HepG2 (cell line): ENCODE measurements at regions not wholly inside any gene's neighbourhood (a gene's known extent, or its start where the extent isn't known, plus 50 kb on each side); places are given as distances from the start of the nearest gene placed in this dataset.

Experiments used
- ATAC-seq: fragments of 200-7000 bp; cut with Tn5 transposase; 3 replicates; pipeline ENCODE4 v1.9.1; 2020; ENCODE audit warnings: mild to moderate bottlenecking, moderate library complexity
- BruUV-seq: library from RNA; stranded (reverse); fragments of 400-500 nt; replicated peaks from 2 replicates; lab custom pipeline; 2021; lab: Mats Ljungman, UMichigan
- CTCF ChIA-PET: fragments of 300-600 bp; formaldehyde crosslinking; extraction: SDS; loops from one replicate; lab custom pipeline; 2021; ENCODE audit warnings: low total read pairs, inconsistent platforms, low intra/inter-chr PET ratio; lab: Yijun Ruan, JAX
- POLR2A ChIA-PET: fragments of 350-600 bp; sonication (Branson Sonifier 250); formaldehyde crosslinking; loops from one replicate; lab custom pipeline; 2020; ENCODE audit warnings: antibody characterized with exemption, inconsistent platforms; lab: Yijun Ruan, JAX
- DNase-seq: peaks from one replicate; pipeline ENCODE4 v3.0.0-alpha.2; 2015; ENCODE audit warnings: low spot score
- FAIRE-seq: peaks from 3 replicates; lab custom pipeline; 2011; peaks lifted over from hg19 to GRCh38; lab: Jason Lieb, UNC
- H2AFZ ChIP-seq: one replicate; pipeline ENCODE4 v1.6.1; 2011; ENCODE audit warnings: low read length, inconsistent platforms
- H3K27ac ChIP-seq: fragments of 300-600 bp; 3 replicates; pipeline ENCODE4 v1.8.0; 2011; ENCODE audit warnings: mixed run types, mild to moderate bottlenecking, mixed read lengths, low read length, inconsistent platforms; ENCODE audit not compliant: insufficient read depth; ENCODE audit errors: extremely low read length
- H3K27me3 ChIP-seq, 2 experiments: fragments of 200-600 bp in 1 of 2; 2 replicates in 1 of 2; 3 replicates in 1 of 2; pipeline versions ENCODE4 v1.6.0 to v1.8.0; 2011; ENCODE audit warnings: low read length in 2 of 2, mild to moderate bottlenecking in 2 of 2, moderate library complexity in 2 of 2, inconsistent platforms in 1 of 2; ENCODE audit not compliant: insufficient read depth in 2 of 2, control insufficient read depth in 1 of 2
- H3K36me3 ChIP-seq, 2 experiments: fragments of 200-600 bp in 1 of 2; replicated peaks in 1 of 2; 2 replicates in 1 of 2; 3 replicates in 1 of 2; pipeline versions ENCODE4 v1.5.1 to v1.8.0; 2011; ENCODE audit warnings: low read length in 2 of 2, inconsistent platforms in 1 of 2; ENCODE audit not compliant: insufficient read depth in 2 of 2, control insufficient read depth in 1 of 2
- H3K4me1 ChIP-seq: 2 replicates; pipeline ENCODE4 v1.5.1; 2012; ENCODE audit warnings: low read length, inconsistent platforms; ENCODE audit not compliant: insufficient read depth
- H3K4me2 ChIP-seq: 2 replicates; pipeline ENCODE4 v1.6.0; 2011; ENCODE audit warnings: low read depth, low read length, inconsistent platforms
- H3K4me3 ChIP-seq, 3 experiments: fragments of 200-600 bp in 1 of 3; sonication (generic), shearing (Covaris generic) in 1 of 3; replicated peaks in 1 of 3; 2 replicates each; pipeline ENCODE4 v1.5.1; 2011 to 2016; ENCODE audit warnings: low read length in 3 of 3, inconsistent platforms in 2 of 3, low read depth in 2 of 3, mild to moderate bottlenecking in 2 of 3, control low read depth in 1 of 3, mixed read lengths in 1 of 3; ENCODE audit not compliant: insufficient read depth in 1 of 3
- H3K79me2 ChIP-seq: one replicate; pipeline ENCODE4 v1.6.1; 2011; ENCODE audit warnings: low read length, inconsistent platforms; ENCODE audit not compliant: insufficient read depth
- H3K9ac ChIP-seq: 2 replicates; pipeline ENCODE4 v1.6.0; 2011; ENCODE audit warnings: mild to moderate bottlenecking, low read depth, low read length, inconsistent platforms; ENCODE audit not compliant: insufficient read depth
- H3K9me3 ChIP-seq: 2 replicates; pipeline ENCODE4 v1.5.1; 2012; ENCODE audit warnings: mild to moderate bottlenecking, low read length
- H4K20me1 ChIP-seq: 2 replicates; pipeline ENCODE4 v1.6.0; 2011; ENCODE audit warnings: inconsistent platforms, mild to moderate bottlenecking, low read length, moderate library complexity; ENCODE audit not compliant: insufficient read depth
- ATF6 ChIP-seq: sonication (generic); formaldehyde crosslinking; conservative IDR thresholded peaks from 2 replicates; pipeline ENCODE4 v1.4.0; 2020; ENCODE audit warnings: missing genetic modification reagents
- GTF3A ChIP-seq: sonication (generic); formaldehyde crosslinking; conservative IDR thresholded peaks from 2 replicates; pipeline ENCODE4 v1.4.0; 2020; ENCODE audit warnings: mild to moderate bottlenecking, missing genetic modification reagents
- HNRNPUL1 ChIP-seq: fragments of 200-400 bp; formaldehyde crosslinking; IDR thresholded peaks from 2 replicates; pipeline ENCODE4 v1.6.1; 2017; ENCODE audit warnings: low read depth, mild to moderate bottlenecking, low read length, moderate library complexity
- LRRFIP1 ChIP-seq: sonication (generic); formaldehyde crosslinking; conservative IDR thresholded peaks from 2 replicates; pipeline ENCODE4 v1.4.0; 2020; ENCODE audit warnings: missing genetic modification reagents
- SOX6 ChIP-seq, 2 experiments: fragments of 450-650 bp in 1 of 2; sonication (generic) in 1 of 2; formaldehyde crosslinking in 1 of 2; IDR thresholded peaks; 2 replicates each; pipeline versions ENCODE4 v1.4.0 to v1.6.1; 2017 to 2020; ENCODE audit warnings: antibody characterized with exemption in 1 of 2, mild to moderate bottlenecking in 1 of 2, missing genetic modification reagents in 1 of 2
- THAP9 ChIP-seq: sonication (generic); formaldehyde crosslinking; IDR thresholded peaks from 2 replicates; pipeline ENCODE4; 2020; ENCODE audit warnings: missing genetic modification reagents, mild to moderate bottlenecking, borderline replicate concordance
- ZNF253 ChIP-seq: sonication (generic); formaldehyde crosslinking; IDR thresholded peaks from 2 replicates; pipeline ENCODE4 v1.8.0; 2022; ENCODE audit warnings: mild to moderate bottlenecking, missing genetic modification reagents, borderline replicate concordance
- ZNF512B ChIP-seq: sonication (generic); formaldehyde crosslinking; IDR thresholded peaks from 2 replicates; pipeline ENCODE4 v1.5.1; 2020; ENCODE audit warnings: missing genetic modification reagents, mild to moderate bottlenecking, borderline replicate concordance
- ZNF737 ChIP-seq: sonication (generic); formaldehyde crosslinking; IDR thresholded peaks from 2 replicates; pipeline ENCODE4 v1.5.0; 2020; ENCODE audit warnings: missing genetic modification reagents, mild to moderate bottlenecking, borderline replicate concordance
- WGBS: methylation state at CpG from one replicate; pipeline ENCODE4 v1.1.6; 2017; ENCODE audit warnings: low lambda C conversion rate; 5-methylcytosine and 5-hydroxymethylcytosine counted together
- in situ Hi-C: cut with HindIII; loops from 2 replicates; pipeline ENCODE4 v1.10.0; 2017; ENCODE audit warnings: low pct_unique_long_range_greater_than_20kb; ENCODE audit not compliant: extremely low pct_ligation_motif_present
- intact Hi-C: fragments of 100-400 bp; cut with micrococcal nuclease; formaldehyde crosslinking; loops from one replicate; pipeline ENCODE4 v1.10.0; 2022; ENCODE audit not compliant: unreplicated experiment

- no peak for TF ChIP-seq THAP9 (CRISPR knock-in tag)
Observed at GRCh38 chr9:86997156-86997555, 49.9 kb upstream of the GAS1 start (continued).

GRCh38 chr9:86997951-86998350 lies 50.6 kb upstream of the GAS1 start:
- DNase-seq (no peak), ATAC-seq (no peak), FAIRE-seq (no peak)
- intact Hi-C loops (no loop called here), in situ Hi-C loops (no loop called here)
- H4K20me1 ChIP-seq: no peaks in the 10 kb centered on the region
- 1% methylated on average over 2 of the region's 2 CpGs for WGBS
- no peaks in the 10 kb centered on the region for H3K27me3 ChIP-seq
- no peaks in the 10 kb centered on the region for H3K36me3 ChIP-seq
- H3K4me3 ChIP-seq: no peak overlapping the region
- ChIA-PET CTCF (no interaction called here), POLR2A (no interaction called here)
- H3K4me2 ChIP-seq: no peak overlapping the region
- H2AFZ ChIP-seq: no peak overlapping the region
- no peaks in the 10 kb centered on the region for H3K9me3 ChIP-seq
- BruUV-seq: no TSS peak
- no peaks in the 10 kb centered on the region for H3K4me1 ChIP-seq
- no peak overlapping the region for H3K9ac ChIP-seq
- H3K27ac ChIP-seq: no peak overlapping the region
- H3K79me2 ChIP-seq: no peaks in the 10 kb centered on the region
- TF ChIP-seq ZNF253 (no peak), SOX6 (IDR thresholded peaks at IDR 0.05) (no peak), SOX6 (CRISPR knock-in tag; IDR thresholded peaks at IDR 0.05) (no peak), GTF3A (no peak), ATF6 (CRISPR knock-in tag) (no peak), ZNF512B (CRISPR knock-in tag) (no peak), ZNF737 (CRISPR knock-in tag) (no peak), HNRNPUL1 (no peak), LRRFIP1 (no peak)
